Fibroblast of skin of left biceps (primary cell): ENCODE measurements at regions not wholly inside any gene's neighbourhood (a gene's known extent, or its start where the extent isn't known, plus 50 kb on each side); places are given as distances from the start of the nearest gene placed in this dataset.
"Not testable (repeated sequence)": the region's sequence is repeated elsewhere in the genome, so short reads cannot be mapped to it uniquely, and the experiment has no call there.

Experiments
- DNase-seq, 2 experiments: peaks; one replicate each; pipeline ENCODE4 v3.0.0-alpha.2; 2013; ENCODE audit warnings: low read depth in 2 of 2

- DNase-seq, result no peak
Measured at GRCh38 chr10:123221418-123221817, 67.2 kb downstream of the BUB3 start.

- no peak for DNase-seq
Measured at GRCh38 chr10:123222832-123223231, 68.6 kb downstream of the BUB3 start.

- DNase-seq, result no peak
Measured at GRCh38 chr10:123227706-123228105, 73.5 kb downstream of the BUB3 start.

GRCh38 chr10:123229927-123230630 is 75.9 kb downstream of the BUB3 start:
- DNase-seq, result no peak

- DNase-seq, result not testable (repeated sequence)
Measured at GRCh38 chr10:123232879-123233278, 78.7 kb downstream of the BUB3 start.

- DNase-seq, result not testable (repeated sequence)
Measured at GRCh38 chr10:123235014-123235413, 80.8 kb downstream of the BUB3 start.

- DNase-seq, result no peak
Measured at GRCh38 chr10:123236126-123236525, 81.9 kb downstream of the BUB3 start.

GRCh38 chr10:123240250-123240649 is 86.0 kb downstream of the BUB3 start:
- DNase-seq, result no peak

GRCh38 chr10:123240776-123241175 is 86.6 kb downstream of the BUB3 start:
- no peak for DNase-seq

- no peak for DNase-seq
Measured at GRCh38 chr10:123241391-123242141, 87.4 kb downstream of the BUB3 start.

- DNase-seq, result no peak
Measured at GRCh38 chr10:123244747-123245146, 90.5 kb downstream of the BUB3 start.

- no peak for DNase-seq
Measured at GRCh38 chr10:123245264-123245663, 91.1 kb downstream of the BUB3 start.

- no peak for DNase-seq
Measured at GRCh38 chr10:123249894-123250293, 95.7 kb downstream of the BUB3 start.

- DNase-seq, result no peak
Measured at GRCh38 chr10:123250640-123251039, 96.4 kb downstream of the BUB3 start.

- no peak for DNase-seq
Measured at GRCh38 chr10:123252779-123253178, 98.6 kb downstream of the BUB3 start.

GRCh38 chr10:123254343-123254742 is 100.1 kb downstream of the BUB3 start:
- DNase-seq, result not testable (repeated sequence)

GRCh38 chr10:123257904-123258456 is 103.8 kb downstream of the BUB3 start:
- no peak for DNase-seq

- DNase-seq, result no peak
Measured at GRCh38 chr10:123259081-123259480, 104.9 kb downstream of the BUB3 start.

- no peak for DNase-seq
Measured at GRCh38 chr10:123259791-123260190, 105.6 kb downstream of the BUB3 start.

GRCh38 chr10:123262456-123262855 is 108.3 kb downstream of the BUB3 start:
- DNase-seq, result no peak

GRCh38 chr10:123266971-123267370 is 112.8 kb downstream of the BUB3 start:
- DNase-seq, result no peak

GRCh38 chr10:123269017-123269552 is 114.9 kb downstream of the BUB3 start:
- DNase-seq, result no peak

GRCh38 chr10:123269675-123270074 is 115.5 kb downstream of the BUB3 start:
- DNase-seq, result no peak
